AG10803 (cell line): ENCODE measurements at regions not wholly inside any gene's neighbourhood (a gene's known extent, or its start where the extent isn't known, plus 50 kb on each side); places are given as distances from the start of the nearest gene placed in this dataset.

ENCODE experiments used
- DNase-seq: peaks from one replicate; pipeline ENCODE4 v3.0.0; 2010; ENCODE audit warnings: low read depth
- H3K4me3 ChIP-seq: 2 replicates; pipeline ENCODE4 v1.5.1; 2011; ENCODE audit warnings: mild to moderate bottlenecking, low read length, control low read depth
- TF ChIP-seq, protein P1 (sequence below): conservative IDR thresholded peaks from 2 replicates; pipeline ENCODE4 v1.5.1; 2011; ENCODE audit warnings: mild to moderate bottlenecking, low read length, control low read depth, inconsistent platforms

DNA sequence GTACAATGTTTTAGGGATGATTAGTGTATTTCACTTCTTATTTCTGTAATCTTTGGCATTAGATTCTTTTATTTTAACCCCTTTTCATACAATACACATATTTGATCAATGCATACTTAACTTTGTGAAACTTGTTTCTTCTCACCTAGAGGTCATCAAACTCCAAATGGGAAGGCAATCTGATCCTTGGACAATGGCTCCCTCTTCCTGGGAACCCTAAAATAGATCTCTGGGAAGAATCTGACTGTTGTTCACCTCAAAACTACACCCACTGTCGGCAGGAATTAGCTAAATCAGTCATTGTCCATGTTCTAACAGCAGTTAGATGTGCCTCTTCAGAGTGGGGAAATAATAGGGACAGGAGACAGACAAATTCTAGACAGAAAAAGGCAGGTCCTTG lies 707.4 kb upstream of the CHORDC1 start:
- TF ChIP-seq, protein P1, sequence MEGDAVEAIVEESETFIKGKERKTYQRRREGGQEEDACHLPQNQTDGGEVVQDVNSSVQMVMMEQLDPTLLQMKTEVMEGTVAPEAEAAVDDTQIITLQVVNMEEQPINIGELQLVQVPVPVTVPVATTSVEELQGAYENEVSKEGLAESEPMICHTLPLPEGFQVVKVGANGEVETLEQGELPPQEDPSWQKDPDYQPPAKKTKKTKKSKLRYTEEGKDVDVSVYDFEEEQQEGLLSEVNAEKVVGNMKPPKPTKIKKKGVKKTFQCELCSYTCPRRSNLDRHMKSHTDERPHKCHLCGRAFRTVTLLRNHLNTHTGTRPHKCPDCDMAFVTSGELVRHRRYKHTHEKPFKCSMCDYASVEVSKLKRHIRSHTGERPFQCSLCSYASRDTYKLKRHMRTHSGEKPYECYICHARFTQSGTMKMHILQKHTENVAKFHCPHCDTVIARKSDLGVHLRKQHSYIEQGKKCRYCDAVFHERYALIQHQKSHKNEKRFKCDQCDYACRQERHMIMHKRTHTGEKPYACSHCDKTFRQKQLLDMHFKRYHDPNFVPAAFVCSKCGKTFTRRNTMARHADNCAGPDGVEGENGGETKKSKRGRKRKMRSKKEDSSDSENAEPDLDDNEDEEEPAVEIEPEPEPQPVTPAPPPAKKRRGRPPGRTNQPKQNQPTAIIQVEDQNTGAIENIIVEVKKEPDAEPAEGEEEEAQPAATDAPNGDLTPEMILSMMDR: no peak
- DNase-seq: no peak
- no peak overlapping the region for H3K4me3 ChIP-seq

DNA sequence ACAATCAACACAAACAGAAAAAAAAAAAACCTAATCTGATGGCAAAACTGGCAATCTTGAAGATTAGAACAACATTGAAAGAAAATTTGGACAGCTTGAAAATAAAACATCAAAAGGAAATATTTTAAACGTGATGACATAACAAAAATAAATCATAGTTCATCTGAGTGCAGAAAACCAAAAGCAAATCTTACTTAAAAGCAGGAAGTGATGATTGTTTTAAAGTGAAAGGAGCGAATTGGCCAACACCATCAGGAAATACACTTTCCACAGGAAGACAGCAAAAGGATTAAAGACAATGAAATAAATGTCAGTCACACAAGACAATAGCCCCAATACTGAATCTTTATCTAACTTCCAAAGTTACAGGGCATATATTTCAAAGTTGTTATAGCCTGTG lies 696.5 kb upstream of the CHORDC1 start:
- TF ChIP-seq, protein P1: no peak
- DNase-seq: no peak
- H3K4me3 ChIP-seq: no peak overlapping the region

DNA sequence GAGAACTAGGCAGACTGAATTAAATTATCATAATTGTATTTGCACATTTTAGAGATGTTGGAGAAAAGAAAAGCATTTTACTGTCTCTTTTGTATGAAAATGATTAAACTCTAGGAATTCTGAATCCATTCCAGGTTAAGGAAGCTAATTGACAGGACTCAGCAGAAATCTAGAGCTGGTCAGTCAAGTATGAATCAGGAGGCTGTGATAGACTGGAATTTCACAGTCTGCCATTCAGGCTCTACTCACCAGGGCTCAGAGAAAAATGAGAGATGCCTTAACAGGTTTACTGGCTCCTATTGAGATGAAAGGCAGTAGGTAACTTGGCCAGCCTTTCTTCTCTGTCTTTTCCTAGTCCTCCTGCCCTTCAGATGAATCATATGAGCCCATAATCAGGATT lies 693.9 kb upstream of the CHORDC1 start:
- no peak for DNase-seq
- H3K4me3 ChIP-seq: no peak overlapping the region
- TF ChIP-seq, protein P1: no peak

DNA sequence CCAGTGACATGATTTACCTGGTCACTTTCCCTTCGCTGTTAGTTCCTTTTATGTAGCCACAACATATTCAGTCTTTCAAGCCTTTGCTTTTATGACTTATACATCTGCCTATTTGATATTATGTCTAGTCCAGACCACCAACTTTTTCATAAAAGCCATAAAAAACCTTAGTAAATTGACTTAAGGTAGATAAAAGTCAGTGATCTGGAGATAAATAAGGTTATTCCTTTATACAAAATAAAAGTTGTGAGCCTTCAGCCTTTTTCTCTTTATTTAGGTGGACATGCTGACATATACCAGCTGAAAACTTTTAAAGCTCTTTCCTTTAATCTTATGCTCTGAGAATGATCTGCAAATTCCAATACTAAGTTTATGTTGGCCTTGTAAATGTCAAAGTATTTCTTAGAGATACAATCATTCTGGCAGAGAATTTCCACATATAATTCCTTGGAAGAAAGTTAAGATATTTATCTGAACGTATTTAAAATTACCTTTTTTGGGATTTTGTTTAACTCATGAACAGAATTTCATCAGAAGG lies 690.4 kb upstream of the CHORDC1 start:
- no peak for DNase-seq
- TF ChIP-seq, protein P1: no peak

DNA sequence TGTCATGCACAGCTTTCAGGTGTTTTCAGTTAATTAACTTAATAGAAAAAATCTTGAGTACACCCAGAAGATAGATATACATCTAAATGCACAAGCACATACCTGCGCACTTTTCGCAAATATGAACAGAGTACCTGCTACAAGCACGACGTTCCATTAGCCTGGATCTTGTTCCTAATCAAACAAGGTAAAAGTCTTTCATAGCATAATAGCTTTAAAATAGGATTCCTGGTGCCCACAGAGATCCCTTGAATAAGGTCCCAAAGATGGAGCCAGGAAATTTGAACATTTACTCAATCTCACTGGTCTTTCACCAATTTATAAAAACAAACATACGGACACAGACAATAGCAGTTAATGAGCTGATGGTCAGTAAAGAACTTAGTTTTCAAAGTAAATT lies 689.8 kb upstream of the CHORDC1 start:
- TF ChIP-seq, protein P1: no peak
- H3K4me3 ChIP-seq: no peak overlapping the region
- no peak for DNase-seq

More for the DNA sequence above, 690.4 kb upstream of the CHORDC1 start:
- H3K4me3 ChIP-seq: no peak overlapping the region

DNA sequence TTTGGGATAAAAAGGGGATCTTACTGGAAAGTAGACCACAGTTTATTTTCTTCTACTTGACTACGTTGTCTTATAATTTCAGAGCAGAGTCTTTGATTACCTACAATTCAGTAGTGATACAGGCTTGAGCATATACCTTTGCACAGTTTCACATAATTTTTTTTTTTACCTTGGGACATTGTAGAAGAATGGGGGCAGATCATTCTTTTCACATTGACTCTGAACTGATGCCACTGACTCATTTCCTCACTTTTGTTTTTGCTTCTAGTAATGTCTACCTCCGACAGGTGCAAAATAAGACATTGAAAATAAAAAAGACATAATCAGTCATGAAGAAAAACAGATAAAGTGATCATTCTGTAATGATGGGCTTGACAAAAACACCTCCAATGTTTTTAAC lies 688.3 kb upstream of the CHORDC1 start:
- TF ChIP-seq, protein P1: no peak
- H3K4me3 ChIP-seq: no peak overlapping the region
- no peak for DNase-seq

DNA sequence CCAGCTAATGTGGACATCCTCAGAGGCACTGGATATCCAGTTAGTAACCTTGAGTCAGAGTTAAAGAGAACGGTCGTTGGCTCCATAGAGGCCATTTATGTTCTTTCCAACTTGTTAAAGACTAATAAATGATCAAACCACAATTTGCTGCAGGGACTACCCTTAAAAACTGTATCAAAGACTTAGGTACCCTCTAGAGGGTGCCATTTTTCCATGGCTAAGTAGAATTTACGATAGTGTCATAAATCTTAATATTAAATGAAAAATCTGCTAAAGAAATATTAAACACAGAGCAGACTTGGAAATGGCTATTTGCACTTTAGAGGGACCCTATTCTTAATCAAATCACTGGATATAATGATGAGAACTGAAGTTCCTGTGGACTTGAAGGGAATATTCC lies 685.2 kb upstream of the CHORDC1 start:
- TF ChIP-seq, protein P1: no peak
- DNase-seq: no peak
- no peak overlapping the region for H3K4me3 ChIP-seq
